Endodermal cell (in vitro differentiated cells): ENCODE measurements at regions not wholly inside any gene's neighbourhood (a gene's known extent, or its start where the extent isn't known, plus 50 kb on each side); places are given as distances from the start of the nearest gene placed in this dataset.

Experiments
- DNase-seq: peaks from one replicate; pipeline ENCODE4 v3.0.0-alpha.2; 2017
- H3K27ac ChIP-seq: 2 replicates; pipeline ENCODE4 v1.5.1; 2013; ENCODE audit warnings: mild to moderate bottlenecking, low read depth, low read length, moderate library complexity
- H3K27me3 ChIP-seq: 2 replicates; pipeline ENCODE4 v1.6.1; 2013; ENCODE audit warnings: mild to moderate bottlenecking, low read length, moderate library complexity; ENCODE audit not compliant: insufficient read depth, control insufficient read depth, poor library complexity, severe bottlenecking
- H3K36me3 ChIP-seq: 2 replicates; pipeline ENCODE4 v1.7.0; 2013; ENCODE audit warnings: mild to moderate bottlenecking, low read length, moderate library complexity; ENCODE audit not compliant: control insufficient read depth, insufficient read depth
- H3K4me1 ChIP-seq: one replicate; pipeline ENCODE4 v1.7.0; 2013; ENCODE audit warnings: low read length; ENCODE audit not compliant: control insufficient read depth, insufficient read depth
- H3K4me3 ChIP-seq: 2 replicates; pipeline ENCODE4 v1.5.1; 2013; ENCODE audit warnings: mild to moderate bottlenecking, low read length, moderate library complexity
- H3K9ac ChIP-seq: 2 replicates; pipeline ENCODE4 v1.6.1; 2013; ENCODE audit warnings: mild to moderate bottlenecking, low read length, moderate library complexity; ENCODE audit not compliant: poor library complexity, severe bottlenecking; ENCODE audit errors: extremely low read depth
- H3K9me3 ChIP-seq: 2 replicates; pipeline ENCODE4 v1.6.1; 2013; ENCODE audit warnings: mild to moderate bottlenecking, low read length, moderate library complexity; ENCODE audit not compliant: control insufficient read depth
- H3K27ac Mint-ChIP-seq: 2 replicates; pipeline ENCODE4 v1.8.0; 2020; ENCODE audit warnings: mixed read lengths
- H3K27me3 Mint-ChIP-seq: 2 replicates; pipeline ENCODE4 v1.8.0; 2021; ENCODE audit warnings: mild to moderate bottlenecking, mixed read lengths; ENCODE audit not compliant: insufficient read depth
- H3K36me3 Mint-ChIP-seq: 2 replicates; pipeline ENCODE4 v1.8.0; 2020; ENCODE audit warnings: low read depth, mixed read lengths
- H3K4me1 Mint-ChIP-seq: 2 replicates; pipeline ENCODE4 v1.8.0; 2020; ENCODE audit warnings: mixed read lengths
- H3K4me3 Mint-ChIP-seq: 2 replicates; pipeline ENCODE4 v1.8.0; 2020; ENCODE audit warnings: mild to moderate bottlenecking, moderate library complexity, mixed read lengths
- H3K9me3 Mint-ChIP-seq: 2 replicates; pipeline ENCODE4 v1.8.0; 2020; ENCODE audit warnings: mild to moderate bottlenecking, mixed read lengths
- WGBS, 2 experiments: methylation state at CpG; one replicate each; pipeline versions ENCODE4 v1.1.5 to v1.1.7; 2013; ENCODE audit warnings: missing lambda C conversion rate in 2 of 2, mixed read lengths in 1 of 2; ENCODE audit not compliant: insufficient coverage in 1 of 2, insufficient read length in 1 of 2; 5-methylcytosine and 5-hydroxymethylcytosine counted together
- TF ChIP-seq, protein P1 (sequence below): fragments of 200-600 bp; sonication (generic); conservative IDR thresholded peaks from 2 replicates; pipeline ENCODE4 v1.5.0; 2021; ENCODE audit warnings: antibody characterized with exemption, mild to moderate bottlenecking

- H3K27me3 Mint-ChIP-seq = no peaks in the 10 kb centered on the region
- no peaks in the 10 kb centered on the region for H3K9me3 Mint-ChIP-seq
- H3K9ac ChIP-seq = no peak overlapping the region
- H3K4me3 Mint-ChIP-seq = no peak overlapping the region
- TF ChIP-seq, protein P1, sequence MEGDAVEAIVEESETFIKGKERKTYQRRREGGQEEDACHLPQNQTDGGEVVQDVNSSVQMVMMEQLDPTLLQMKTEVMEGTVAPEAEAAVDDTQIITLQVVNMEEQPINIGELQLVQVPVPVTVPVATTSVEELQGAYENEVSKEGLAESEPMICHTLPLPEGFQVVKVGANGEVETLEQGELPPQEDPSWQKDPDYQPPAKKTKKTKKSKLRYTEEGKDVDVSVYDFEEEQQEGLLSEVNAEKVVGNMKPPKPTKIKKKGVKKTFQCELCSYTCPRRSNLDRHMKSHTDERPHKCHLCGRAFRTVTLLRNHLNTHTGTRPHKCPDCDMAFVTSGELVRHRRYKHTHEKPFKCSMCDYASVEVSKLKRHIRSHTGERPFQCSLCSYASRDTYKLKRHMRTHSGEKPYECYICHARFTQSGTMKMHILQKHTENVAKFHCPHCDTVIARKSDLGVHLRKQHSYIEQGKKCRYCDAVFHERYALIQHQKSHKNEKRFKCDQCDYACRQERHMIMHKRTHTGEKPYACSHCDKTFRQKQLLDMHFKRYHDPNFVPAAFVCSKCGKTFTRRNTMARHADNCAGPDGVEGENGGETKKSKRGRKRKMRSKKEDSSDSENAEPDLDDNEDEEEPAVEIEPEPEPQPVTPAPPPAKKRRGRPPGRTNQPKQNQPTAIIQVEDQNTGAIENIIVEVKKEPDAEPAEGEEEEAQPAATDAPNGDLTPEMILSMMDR = no peak
- no peak for DNase-seq
- no peaks in the 10 kb centered on the region for H3K27me3 ChIP-seq
- no peaks in the 10 kb centered on the region for H3K36me3 ChIP-seq
- no peaks in the 10 kb centered on the region for H3K36me3 Mint-ChIP-seq
- H3K9me3 ChIP-seq = no peaks in the 10 kb centered on the region
- H3K4me1 Mint-ChIP-seq = no peaks in the 10 kb centered on the region
- H3K27ac Mint-ChIP-seq = no peak overlapping the region
- H3K27ac ChIP-seq = no peak overlapping the region
- H3K4me3 ChIP-seq = no peak overlapping the region
- no peaks in the 10 kb centered on the region for H3K4me1 ChIP-seq
Observed at GRCh38 chr5:40404613-40405012, 275.1 kb upstream of the PTGER4 start.

DNA sequence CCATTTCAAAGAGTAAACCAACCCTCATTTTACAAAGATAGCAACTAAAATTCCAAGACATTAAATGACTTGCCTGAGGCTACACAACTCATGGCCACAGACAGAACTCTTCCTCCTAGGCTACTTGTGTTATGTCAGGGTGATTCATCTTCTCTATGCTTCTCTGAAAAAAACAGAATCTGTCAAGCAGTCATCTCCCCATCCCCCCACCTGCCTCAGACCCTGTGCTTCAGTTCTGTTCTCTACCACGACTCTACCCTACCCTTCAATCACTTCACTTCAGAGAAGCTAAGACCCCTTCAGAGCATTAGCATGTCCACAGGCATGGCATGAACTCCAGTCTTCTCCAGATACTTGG lies 277.7 kb upstream of the PTGER4 start:
- no peaks in the 10 kb centered on the region for H3K27me3 ChIP-seq
- no peaks in the 10 kb centered on the region for H3K27me3 Mint-ChIP-seq
- no peaks in the 10 kb centered on the region for H3K4me1 ChIP-seq
- no peak overlapping the region for H3K4me3 Mint-ChIP-seq
- no peaks in the 10 kb centered on the region for H3K36me3 ChIP-seq
- H3K36me3 Mint-ChIP-seq = no peaks in the 10 kb centered on the region
- no peak for DNase-seq
- no peak overlapping the region for H3K27ac Mint-ChIP-seq
- TF ChIP-seq, protein P1 = no peak
- no peak overlapping the region for H3K4me3 ChIP-seq
- H3K9me3 ChIP-seq = no peaks in the 10 kb centered on the region
- no peak overlapping the region for H3K9ac ChIP-seq
- no peaks in the 10 kb centered on the region for H3K4me1 Mint-ChIP-seq
- H3K9me3 Mint-ChIP-seq = no peaks in the 10 kb centered on the region
- no peak overlapping the region for H3K27ac ChIP-seq
- 55% methylated on average over 1 of the region's 1 CpG; no CpG with 5 or more reads in 1 of the 2 experiments for WGBS, 2 experiments

DNA sequence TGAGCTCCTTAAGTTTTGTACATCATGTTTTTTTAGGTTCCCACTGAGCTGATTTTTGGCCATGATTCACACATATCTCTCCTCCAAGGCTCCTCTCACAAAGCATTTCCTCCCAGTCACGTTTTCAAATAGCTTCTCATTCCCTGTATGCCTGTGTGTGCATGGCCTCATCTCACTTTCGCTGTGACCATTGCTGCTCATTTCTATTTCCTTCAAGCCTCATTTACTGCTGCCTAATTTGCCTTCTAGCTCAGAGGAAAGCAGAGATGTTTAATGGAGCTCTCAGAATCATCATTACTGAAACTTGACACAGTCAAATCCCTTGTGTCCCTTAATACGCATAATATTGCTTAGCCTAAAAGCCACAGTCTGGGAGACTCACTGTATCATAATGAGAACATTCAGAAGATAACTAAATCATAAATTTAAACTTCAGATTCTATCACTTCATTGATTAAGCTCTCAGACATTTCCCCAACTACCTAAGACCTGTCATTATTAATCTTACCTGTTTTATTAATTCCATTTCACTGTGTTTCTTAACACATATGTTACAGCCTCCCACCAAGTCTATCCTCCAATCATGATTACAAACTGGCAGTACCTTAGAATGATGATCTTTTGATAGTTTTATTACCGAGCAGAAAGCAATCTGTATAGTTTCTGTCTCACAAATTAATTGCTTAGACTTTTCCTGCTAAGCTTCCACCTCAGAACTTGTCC lies 278.3 kb upstream of the PTGER4 start:
- no peak overlapping the region for H3K9ac ChIP-seq
- H3K9me3 Mint-ChIP-seq = no peaks in the 10 kb centered on the region
- WGBS, 2 experiments = 87 to 96% methylated on average over 3 to 4 of the region's 4 CpGs

More for the DNA sequence above, 278.3 kb upstream of the PTGER4 start:
- H3K36me3 Mint-ChIP-seq = no peaks in the 10 kb centered on the region
- H3K4me3 ChIP-seq = no peak overlapping the region
- H3K27me3 ChIP-seq = no peaks in the 10 kb centered on the region
- H3K4me3 Mint-ChIP-seq = no peak overlapping the region
- no peaks in the 10 kb centered on the region for H3K36me3 ChIP-seq
- DNase-seq = no peak
- no peaks in the 10 kb centered on the region for H3K4me1 Mint-ChIP-seq
- no peak overlapping the region for H3K27ac Mint-ChIP-seq
- TF ChIP-seq, protein P1 = no peak
- H3K9me3 ChIP-seq = no peaks in the 10 kb centered on the region
- no peaks in the 10 kb centered on the region for H3K4me1 ChIP-seq
- H3K27ac ChIP-seq = no peak overlapping the region
- H3K27me3 Mint-ChIP-seq = no peaks in the 10 kb centered on the region
